Muscle of back (tissue), 3 donors: ENCODE measurements at regions not wholly inside any gene's neighbourhood (a gene's known extent, or its start where the extent isn't known, plus 50 kb on each side); places are given as distances from the start of the nearest gene placed in this dataset.

Experiments
- DNase-seq, 3 donors: peaks; one replicate each; pipeline versions ENCODE4 v3.0.0 to v3.0.0-alpha.2; 2013

DNA sequence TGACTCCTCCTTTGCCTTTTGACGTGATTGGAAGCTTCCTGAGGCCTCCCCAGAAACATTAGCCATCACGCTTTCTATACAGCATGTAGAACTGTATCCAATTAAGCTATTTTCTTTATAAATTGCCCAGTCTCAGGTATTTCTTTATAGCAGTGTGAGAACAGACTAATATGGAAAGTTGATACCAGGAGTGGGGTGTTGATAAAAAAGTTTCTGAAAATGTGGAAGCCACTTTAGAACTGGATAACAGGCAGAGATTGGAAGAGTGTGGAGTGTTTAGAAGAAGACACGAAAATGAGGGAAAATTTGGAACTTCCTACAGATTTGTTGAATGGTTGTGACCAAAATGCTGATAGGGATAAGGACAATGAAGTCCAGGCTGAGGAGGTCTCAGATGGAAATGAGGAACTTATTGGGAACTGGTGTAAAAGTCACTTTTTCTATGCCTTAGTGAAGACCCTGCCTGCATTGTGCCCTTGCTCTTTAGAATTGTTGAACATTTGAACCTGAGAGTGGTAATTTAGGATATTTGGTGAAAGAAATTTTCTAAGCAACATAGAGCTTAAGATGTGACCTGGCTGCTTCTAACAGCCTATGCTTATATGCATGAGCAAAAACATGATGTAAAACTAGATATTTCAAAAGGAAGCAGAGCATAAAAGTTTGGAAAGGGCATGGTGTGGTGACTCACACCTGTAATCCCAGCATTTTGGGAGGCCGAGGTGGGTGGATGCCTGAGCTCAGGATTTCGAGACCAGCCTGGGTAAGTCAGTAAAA, 969.7 kb downstream of the DSC3 start:
- no peak for DNase-seq

DNA sequence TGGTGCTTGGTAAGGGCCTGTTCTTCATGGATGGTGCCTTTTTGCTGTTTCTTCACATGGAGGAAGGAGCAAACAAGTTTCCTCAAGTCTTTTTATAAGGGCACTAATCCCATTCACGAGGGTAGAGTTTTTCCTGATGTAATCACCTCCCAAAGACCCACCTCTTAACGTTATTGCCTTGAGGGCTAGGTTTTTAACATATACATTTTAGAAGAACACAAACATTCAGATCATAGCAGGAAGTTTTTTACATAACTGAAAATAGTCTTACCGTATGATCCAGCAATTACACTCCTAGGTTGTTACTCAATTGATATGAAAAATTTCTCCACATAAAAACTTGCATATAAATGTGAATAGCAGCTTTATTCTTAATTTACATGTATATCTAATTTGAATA, 976.3 kb downstream of the DSC3 start:
- no peak for DNase-seq

DNA sequence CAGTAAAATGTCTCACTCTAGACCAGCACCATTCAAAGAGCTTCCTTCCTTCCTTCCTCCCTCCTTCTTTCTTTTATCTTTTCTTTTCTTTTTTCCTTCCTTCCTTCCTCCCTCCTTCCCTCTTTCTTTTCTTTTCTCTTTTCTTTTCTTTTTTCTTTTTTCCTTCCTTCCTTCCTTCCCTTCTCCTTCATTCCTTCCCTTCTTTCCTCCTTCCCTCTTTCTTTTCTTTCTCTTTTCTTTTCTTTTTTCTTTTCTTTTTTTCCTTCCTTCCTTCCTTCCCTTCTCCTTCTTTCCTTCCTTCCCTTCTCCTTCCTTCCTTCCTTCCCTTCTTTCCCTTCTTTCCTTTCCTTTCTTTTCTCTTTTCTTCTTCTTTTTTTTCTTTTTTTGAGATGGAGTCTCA, 985.1 kb downstream of the DSC3 start:
- no peak for DNase-seq

DNA sequence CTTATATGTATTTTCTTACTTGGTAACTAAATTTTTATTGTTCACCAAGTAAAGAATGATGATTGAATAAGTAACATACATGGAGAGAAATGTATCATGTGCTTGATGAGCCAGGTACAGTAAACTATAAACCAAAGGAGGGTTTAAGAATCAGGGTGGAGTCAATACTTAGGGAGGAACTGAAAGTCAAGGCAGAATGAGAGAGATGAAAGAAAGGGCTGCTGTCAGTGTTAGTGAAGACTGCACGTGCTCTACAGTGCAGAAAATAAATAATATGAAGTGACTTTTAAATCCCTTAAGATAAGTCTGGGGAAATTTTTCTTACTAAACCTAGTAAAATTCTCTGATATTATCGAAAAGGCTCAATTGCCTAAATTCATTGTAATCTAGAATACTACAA, 986.0 kb downstream of the DSC3 start:
- no peak for DNase-seq

DNA sequence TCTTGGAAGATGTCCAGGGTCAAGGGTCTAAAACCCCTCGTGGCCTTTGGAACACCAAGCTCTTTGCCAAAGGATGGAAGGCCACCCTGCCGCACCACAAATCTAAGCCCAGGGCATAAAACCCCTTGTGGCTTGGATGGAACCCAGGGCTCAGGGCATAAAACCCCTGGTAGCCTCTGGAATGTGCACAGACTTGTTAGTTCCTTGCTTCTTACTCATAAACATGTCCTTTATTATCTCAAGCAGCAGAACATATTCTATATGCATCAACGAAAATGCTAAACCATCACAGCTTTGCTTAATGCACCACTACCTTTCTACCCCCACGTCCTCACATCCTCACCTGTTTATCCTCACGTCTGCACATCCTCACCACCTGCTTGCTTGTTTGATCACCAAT, 998.0 kb downstream of the DSC3 start:
- DNase-seq: no peak

DNA sequence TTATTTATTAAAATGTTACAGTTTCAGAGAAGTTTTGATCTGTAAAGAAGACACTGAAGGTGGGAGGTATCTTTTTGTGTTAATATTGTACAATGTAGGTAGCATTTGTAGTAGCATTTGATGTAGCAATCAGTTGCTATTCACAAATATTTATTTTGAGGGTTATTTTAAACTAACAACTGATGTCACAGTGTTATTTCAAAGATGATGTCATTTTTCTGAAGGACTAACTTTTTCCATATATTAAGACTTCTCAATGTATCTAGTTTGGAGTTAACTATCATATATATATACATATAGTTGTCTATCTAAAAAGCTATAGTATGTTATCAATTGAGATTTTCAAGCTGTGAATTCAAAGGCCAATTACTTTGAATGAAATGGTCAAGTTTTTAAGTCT, 1003.3 kb downstream of the DSC3 start:
- no peak for DNase-seq

DNA sequence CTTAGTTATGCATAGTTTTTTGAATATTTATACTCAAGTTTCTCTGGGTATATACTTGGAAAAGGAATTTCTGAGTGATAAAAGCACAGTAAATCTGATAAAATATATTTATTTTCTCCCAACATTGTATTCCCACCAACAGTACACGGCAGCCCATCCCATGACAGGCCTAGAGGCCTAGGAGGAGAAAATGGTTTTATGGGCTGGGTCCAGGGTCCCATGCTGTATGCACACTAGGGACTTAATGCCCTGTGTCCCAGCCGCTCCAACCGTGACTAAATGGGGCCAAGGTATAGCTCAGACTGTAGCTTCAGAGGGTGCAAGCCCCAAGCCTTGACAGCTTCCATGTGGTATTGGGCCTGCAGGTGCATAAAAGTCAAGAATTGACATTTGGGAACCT, 1007.7 kb downstream of the DSC3 start:
- DNase-seq: no peak

DNA sequence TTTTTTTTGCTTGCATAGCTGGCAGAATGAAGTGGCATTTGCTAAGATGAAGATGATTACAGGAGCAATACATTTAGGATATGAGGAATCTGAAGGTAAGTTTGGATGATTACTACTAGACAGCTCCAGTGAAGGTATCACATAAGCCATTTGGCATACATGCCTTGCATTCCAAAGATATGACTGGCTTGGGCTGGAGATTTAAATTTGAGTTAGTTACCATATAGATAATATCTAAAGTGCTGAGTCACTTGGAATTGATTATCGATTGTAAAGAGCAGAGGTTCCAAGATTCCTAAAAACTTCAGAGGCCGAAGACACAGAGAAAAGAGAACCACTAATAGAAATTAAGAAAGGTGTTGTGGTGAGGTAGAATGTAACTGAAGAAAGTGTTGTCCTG, 1026.4 kb downstream of the DSC3 start:
- no peak for DNase-seq

DNA sequence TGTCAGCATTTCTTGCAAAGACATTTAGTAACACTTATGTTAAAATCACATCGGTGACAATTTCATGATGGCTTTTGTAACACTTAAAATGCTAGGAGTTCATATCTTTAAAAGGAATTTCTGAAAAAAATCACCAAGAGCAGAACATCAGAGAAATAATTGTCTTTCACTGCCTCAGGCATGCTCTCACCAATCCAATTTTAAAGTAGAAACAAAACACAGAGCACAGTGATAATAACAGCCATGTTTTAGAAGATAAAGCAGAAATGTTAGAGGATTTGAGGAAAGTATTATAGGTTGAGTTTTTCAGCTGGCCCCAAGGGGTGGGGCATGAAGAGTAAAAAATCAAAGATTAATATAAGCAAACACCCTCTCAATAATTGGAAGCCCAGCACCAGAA, 1037.6 kb downstream of the DSC3 start:
- no peak for DNase-seq

DNA sequence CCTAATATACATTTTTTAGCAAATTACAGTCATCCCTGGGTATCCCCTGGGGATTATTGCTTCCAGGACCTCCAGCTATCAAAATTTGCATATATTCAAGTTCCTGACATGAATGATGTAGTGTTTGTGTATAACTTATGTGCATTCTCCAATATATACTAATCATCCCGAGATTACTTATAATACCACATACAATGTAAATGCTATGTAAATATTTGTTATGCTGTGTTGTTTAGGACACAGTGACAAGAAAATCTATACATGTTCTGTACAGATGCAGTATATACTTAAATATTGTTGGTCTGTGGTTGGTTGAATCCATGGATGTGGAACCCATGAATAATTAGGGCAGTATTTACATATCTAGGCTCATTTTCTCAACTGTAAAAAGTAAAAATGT, 1060.3 kb downstream of the DSC3 start:
- DNase-seq: no peak

DNA sequence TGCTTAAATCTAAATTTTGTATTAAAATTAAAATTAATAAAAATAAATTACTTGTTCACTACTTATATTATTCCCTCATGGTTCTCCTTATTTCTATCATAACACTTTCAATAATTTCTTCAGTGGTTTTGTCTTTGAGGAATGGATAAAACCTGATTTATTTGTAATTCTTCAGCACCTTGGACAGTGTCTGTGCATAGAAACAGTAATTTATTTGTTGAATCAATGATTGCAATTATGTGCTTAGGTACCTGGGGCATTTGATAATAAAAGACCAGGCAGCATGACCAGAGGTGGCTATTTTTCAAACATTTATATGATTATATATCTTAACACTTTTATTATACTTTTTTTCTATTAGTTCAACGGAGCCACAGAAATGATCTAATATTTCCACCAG, 1062.7 kb downstream of the DSC3 start:
- DNase-seq: peak in 2 of 3 donors; percentile 6 to 11

DNA sequence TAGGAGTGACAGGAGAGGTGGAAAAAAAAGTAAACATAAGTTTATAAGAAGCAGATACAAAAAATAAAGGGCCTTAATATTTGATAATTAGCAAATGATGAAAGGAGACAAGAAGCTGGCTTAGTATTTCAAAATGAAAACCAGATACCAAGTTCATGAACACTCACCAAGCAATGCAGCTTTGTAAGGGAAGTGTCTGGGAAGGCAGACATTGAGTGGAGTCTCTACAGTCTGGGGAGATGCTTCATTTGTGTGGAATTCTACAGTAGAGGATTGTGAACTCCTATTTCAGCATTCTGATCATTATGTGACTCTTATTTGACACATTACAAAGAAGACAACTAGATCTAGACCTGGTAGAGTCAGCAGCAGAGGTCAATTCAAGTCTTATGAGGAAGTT, 1072.7 kb downstream of the DSC3 start:
- no peak for DNase-seq

DNA sequence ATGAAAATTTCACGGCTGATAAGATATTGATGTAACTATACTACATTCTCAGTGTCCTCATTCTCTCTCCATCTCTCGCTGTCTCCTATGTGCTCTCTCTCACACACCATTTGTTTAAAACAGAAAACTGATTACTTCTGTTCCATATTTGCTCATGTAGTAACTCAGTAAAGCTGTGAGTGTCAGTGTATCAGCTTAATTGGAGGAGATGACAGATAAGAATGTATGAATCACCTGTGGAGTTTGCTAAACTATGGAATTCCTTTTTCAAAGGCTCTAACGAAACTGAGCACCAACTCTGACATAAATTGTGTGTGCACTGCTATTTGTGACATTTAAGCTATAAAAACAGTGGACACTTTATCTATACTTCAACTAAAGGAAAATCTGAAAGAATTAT, 1080.0 kb downstream of the DSC3 start:
- DNase-seq: no peak

DNA sequence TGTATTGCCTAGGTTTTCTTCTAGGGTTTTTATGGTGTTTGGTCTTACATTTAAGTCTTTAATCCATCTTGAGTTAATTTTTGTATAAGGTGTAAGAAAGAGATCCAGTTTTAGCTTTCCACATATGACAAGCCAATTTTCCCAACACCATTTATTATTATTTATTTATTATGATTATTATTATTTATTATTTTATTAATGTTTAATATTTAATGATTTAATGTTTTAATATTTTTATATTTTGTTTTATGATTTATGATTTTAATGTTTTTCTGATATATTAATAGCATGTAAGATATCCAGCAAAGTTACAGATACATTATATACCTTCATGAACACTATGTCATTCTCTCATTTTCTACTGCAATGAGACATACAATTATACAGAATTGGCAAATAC, 1082.0 kb downstream of the DSC3 start:
- DNase-seq: no peak

DNA sequence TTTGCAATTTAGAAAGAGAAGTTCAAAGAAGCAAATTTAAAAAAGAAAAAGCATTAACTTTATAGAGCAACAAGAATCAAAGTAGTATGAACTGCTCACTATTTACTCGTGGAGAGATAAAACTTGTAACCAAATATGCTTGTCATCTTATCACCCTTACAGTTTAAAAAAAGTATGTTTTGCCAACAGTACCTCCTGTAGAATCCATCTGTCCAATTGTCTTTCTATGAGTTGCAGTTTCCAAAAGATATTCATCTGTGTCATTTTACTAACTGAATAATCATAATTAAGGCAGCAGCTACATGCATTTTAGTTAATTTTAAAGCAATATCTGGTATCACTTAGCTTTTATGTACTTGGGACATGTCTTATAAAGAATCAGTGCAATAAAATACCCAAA, 1112.3 kb downstream of the DSC3 start:
- no peak for DNase-seq

DNA sequence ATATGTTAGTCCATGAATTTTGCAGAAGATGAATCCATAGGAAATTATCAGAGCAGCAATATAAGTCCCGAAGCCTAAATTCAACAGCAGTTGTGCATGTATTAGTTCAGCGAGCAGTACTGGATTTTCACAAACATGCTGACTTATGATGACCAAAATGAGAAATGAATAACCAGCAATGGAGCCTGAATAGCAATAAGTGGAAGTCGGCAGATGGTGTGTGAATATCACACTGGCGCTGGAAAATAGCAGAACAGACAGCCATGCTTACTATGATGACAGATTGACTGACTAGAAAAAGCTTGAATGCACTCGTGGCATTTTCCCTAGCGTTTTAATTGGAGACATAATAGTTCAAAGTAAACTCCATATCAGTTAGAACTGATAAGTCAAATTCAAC, 1114.5 kb downstream of the DSC3 start:
- no peak for DNase-seq

DNA sequence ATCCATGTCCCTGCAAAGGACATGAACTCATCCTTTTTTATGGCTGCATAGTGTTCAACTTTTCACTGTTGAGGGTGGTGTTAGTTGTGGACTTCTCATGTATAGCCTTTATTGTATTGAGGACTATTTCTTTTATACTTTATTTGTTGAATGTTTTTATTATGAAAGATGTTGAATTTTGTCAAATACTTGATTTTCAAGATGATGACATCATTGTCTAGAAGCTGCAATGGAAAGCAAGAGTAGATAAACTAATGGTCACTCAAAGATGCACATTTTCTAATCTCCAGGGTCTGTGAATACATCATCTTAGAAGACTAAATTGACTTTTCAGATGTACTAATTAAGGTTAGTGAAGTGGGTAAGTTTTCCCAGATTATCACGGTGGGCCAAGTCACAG, 1117.0 kb downstream of the DSC3 start:
- DNase-seq: no peak

DNA sequence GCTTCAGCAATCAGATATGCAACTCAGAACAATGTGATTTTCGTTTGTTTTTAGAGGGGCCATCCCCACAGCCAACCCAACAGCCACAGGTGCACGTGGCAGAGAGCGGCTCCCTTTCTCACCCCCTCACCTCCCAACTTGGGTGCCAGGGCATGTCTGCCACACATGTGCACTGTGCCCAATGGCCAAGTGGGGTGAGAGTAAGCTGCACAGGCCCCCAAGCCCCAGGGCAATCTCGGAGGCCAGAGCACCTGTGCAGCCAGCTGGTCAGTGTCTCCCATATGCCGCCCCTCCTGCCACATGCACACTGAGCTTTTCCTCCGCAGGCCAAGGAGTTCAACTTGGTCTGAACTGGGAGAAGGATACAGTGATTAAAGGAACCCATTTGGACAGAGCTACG, 1130.2 kb downstream of the DSC3 start:
- DNase-seq: no peak

DNA sequence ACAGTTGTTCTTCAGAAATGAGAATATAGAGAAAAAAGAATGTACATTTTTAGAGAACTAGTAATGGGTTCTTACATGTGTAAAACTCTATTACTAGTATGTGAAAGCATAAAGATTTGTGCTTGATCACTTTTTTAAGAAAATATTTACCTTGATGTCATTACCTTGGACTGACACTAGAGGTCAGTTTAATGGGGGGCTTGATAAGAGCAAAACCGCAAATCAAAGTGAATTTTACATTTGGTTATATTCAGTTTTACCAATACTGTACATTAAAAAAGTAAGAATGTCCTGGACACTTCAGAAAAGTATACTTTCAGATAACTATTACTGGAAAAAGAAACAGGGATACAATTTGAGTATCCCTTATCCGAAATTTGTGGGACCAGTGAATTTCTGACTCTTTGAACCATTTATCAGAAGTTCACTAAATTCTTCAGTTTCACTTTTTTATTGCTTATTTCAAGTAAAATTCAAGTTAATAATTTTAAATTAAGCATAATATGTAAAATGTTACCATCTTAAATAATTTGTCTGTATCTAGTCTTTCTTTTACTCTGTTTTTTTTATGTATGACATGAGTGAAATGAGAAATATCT, 1149.5 kb downstream of the DSC3 start:
- DNase-seq: peak in 2 of 3 donors; percentile 1 to 7

DNA sequence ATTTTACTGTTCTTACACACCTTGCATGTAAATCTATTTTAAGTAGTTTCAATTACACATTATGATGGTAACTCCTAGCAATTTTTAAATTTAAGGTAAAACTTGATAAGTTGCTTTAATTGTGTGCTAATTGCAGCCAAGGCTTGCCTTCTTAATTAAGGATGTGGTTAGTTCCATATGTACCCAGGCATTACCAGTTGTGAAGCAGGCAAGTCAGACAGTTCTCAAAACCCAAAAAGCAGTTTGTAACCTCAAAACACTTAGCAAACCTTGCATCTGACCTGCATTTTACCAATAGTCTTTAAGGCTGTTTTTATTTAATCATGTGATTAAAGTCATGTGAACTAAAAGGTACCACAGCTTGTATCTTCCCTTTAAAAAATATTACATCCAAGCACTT, 1159.4 kb downstream of the DSC3 start:
- DNase-seq: no peak

DNA sequence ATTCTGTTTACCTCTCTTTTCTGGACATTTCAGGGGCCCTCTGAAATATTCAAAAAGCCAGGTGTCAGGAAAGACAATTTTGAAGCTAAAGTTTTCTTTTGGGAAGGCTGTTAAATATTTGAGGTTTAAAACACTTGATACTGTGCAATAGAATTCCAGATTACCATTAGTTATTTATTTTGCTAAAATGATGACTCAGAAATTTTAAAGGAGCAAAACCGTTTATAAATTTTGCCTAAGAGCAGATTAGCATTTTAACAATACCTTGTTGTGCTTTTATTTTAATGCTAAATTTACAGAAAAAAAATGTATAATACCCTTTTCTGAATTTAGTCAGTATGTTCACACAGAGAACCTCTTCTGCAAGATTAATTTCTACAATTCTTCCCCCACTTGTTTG, 1159.9 kb downstream of the DSC3 start:
- no peak for DNase-seq

DNA sequence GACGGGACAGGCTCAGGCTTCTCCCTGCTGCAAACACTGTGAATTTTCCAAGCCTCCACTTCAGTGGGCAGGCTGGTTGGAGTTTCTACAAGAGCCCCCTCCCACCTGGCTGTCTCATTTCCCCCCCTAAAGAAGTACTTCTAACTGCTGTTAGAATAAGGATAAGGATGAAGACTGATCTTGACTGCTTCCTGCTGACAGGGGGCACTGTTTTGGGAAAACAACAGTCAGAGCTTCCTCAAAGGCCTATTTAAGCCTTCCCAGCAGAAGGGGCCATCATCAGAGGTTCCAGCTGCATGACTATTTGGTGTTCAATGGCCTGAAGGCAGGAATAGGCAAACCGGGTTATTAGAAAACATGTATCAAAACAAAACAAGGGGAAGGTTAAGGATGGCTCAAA, 1162.8 kb downstream of the DSC3 start:
- no peak for DNase-seq

DNA sequence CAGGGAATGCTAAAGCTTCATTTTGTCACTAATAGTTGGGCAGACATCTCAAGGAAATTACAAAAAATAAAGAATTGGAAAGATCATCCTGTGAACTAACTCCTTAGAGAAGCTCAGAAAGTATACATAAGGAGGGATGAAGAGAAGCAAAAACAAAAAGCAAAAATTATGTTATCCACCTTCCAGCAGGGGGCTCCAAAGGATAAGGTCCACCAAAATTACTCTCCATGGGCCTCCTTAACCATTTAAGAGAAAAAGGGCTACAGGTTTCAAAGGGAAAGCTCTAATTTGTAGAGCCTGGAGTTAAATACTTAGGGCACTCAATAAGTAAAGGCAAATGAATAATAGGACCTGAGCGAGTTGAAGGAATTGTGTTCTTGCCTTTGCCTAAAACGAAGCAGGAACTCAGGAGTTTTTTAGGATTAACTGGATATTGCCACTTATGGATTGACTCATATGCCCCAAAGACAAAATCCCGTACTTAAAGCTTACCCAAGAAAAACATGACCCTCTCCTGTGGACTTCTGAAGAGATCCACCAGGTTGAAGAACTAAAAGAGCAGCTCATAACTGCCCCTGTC, 1167.9 kb downstream of the DSC3 start:
- DNase-seq: peak in 1 of 3 donors; percentile 15

DNA sequence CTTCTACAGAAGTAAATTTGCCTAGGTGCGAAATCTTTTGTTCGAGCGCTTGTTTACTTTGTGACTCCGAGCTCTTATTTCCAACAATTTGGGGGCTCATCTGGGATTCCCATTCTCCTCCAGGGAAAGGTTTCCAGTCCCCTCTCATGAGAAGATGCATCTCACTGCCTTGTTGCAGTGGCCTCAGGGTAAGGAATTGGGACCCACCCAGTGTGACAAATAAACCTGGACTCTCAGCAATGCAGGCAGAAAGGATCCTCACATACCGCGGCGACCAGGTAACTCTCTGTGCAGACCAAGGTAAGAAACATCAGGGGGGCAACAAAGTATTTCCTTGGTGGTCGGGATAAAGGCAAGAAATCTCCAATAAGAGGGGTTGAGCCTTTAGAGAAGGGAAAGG, 1169.3 kb downstream of the DSC3 start:
- DNase-seq: no peak
